WTC11 (cell line): ENCODE measurements at regions not wholly inside any gene's neighbourhood (a gene's known extent, or its start where the extent isn't known, plus 50 kb on each side); places are given as distances from the start of the nearest gene placed in this dataset.

ENCODE experiments used
- ATAC-seq: fragments of 200-7000 bp; cut with Tn5 transposase; 2 replicates; pipeline ENCODE4 v1.10.0; 2021; ENCODE audit warnings: mild to moderate bottlenecking, moderate library complexity
- CTCF ChIA-PET: fragments of 300-600 bp; sonication (Branson Sonifier 250); formaldehyde crosslinking; loops from one replicate; lab custom pipeline; 2021; ENCODE audit warnings: antibody characterized with exemption; lab: Charles Lee
- POLR2A ChIA-PET: fragments of 350-600 bp; sonication (Branson Sonifier 250); formaldehyde crosslinking; loops from one replicate; lab custom pipeline; 2021; ENCODE audit warnings: antibody characterized with exemption; lab: Charles Lee
- DNase-seq: peaks from one replicate; pipeline ENCODE4 v3.0.0; 2021; ENCODE audit warnings: low spot score
- H3K27ac Mint-ChIP-seq: 2 replicates; pipeline ENCODE4 v1.8.0; 2021; ENCODE audit warnings: mixed read lengths
- H3K27me3 Mint-ChIP-seq: 2 replicates; pipeline ENCODE4 v1.8.0; 2021; ENCODE audit warnings: low read depth, mild to moderate bottlenecking, moderate library complexity, mixed read lengths
- H3K36me3 Mint-ChIP-seq: 2 replicates; pipeline ENCODE4 v1.8.0; 2021; ENCODE audit warnings: mixed read lengths
- H3K4me1 Mint-ChIP-seq: 2 replicates; pipeline ENCODE4 v1.8.0; 2022; ENCODE audit warnings: mixed read lengths
- H3K4me3 Mint-ChIP-seq: 2 replicates; pipeline ENCODE4 v1.8.0; 2021; ENCODE audit warnings: mild to moderate bottlenecking, moderate library complexity, mixed read lengths
- H3K9me3 Mint-ChIP-seq: 2 replicates; pipeline ENCODE4 v1.8.0; 2021; ENCODE audit warnings: mixed read lengths
- ARID4B ChIP-seq: sonication (generic); formaldehyde crosslinking; IDR thresholded peaks from 2 replicates; pipeline ENCODE4 v1.8.0; 2023; ENCODE audit warnings: missing genetic modification reagents, mild to moderate bottlenecking, borderline replicate concordance
- ATF6 ChIP-seq: sonication (generic); formaldehyde crosslinking; IDR thresholded peaks from 2 replicates; pipeline ENCODE4 v1.8.1; 2023; ENCODE audit warnings: mild to moderate bottlenecking, missing genetic modification reagents
- EMX1 ChIP-seq: fragments of 250-450 bp; sonication (Bioruptor Pico); IDR thresholded peaks from 2 replicates; pipeline ENCODE4 v1.8.0; 2021; ENCODE audit warnings: mild to moderate bottlenecking
- ERG ChIP-seq: fragments of 250-450 bp; sonication (Bioruptor Pico); IDR thresholded peaks from 2 replicates; pipeline ENCODE4 v1.8.0; 2021; ENCODE audit warnings: mild to moderate bottlenecking
- FOXJ3 ChIP-seq: sonication (generic); formaldehyde crosslinking; IDR thresholded peaks from 2 replicates; pipeline ENCODE4 v1.9.0; 2021; ENCODE audit warnings: missing genetic modification reagents, mild to moderate bottlenecking, borderline replicate concordance
- GABPB1 ChIP-seq: sonication (generic); formaldehyde crosslinking; IDR thresholded peaks from 2 replicates; pipeline ENCODE4 v1.8.1; 2023; ENCODE audit warnings: mild to moderate bottlenecking, missing genetic modification reagents
- JAZF1 ChIP-seq: fragments of 250-450 bp; sonication (Bioruptor Pico); IDR thresholded peaks from 2 replicates; pipeline ENCODE4 v1.9.0; 2021; ENCODE audit warnings: moderate library complexity, mild to moderate bottlenecking, inconsistent platforms
- JUN ChIP-seq: sonication (generic); formaldehyde crosslinking; IDR thresholded peaks from 2 replicates; pipeline ENCODE4 v1.8.0; 2023; ENCODE audit warnings: mild to moderate bottlenecking, missing genetic modification reagents
- NR2C2 ChIP-seq: sonication (generic); formaldehyde crosslinking; IDR thresholded peaks from 2 replicates; pipeline ENCODE4 v1.8.0; 2022; ENCODE audit warnings: mild to moderate bottlenecking, missing genetic modification reagents
- OVOL2 ChIP-seq: fragments of 250-450 bp; sonication (Bioruptor Pico); IDR thresholded peaks from 2 replicates; pipeline ENCODE4 v1.9.0; 2021; ENCODE audit warnings: mild to moderate bottlenecking, borderline replicate concordance
- PRRX2 ChIP-seq: fragments of 250-450 bp; sonication (Bioruptor Pico); IDR thresholded peaks from 2 replicates; pipeline ENCODE4 v1.8.0; 2021; ENCODE audit warnings: mild to moderate bottlenecking
- TCF7 ChIP-seq: sonication (generic); formaldehyde crosslinking; IDR thresholded peaks from 2 replicates; pipeline ENCODE4 v1.8.0; 2022; ENCODE audit warnings: mild to moderate bottlenecking, low read depth, missing genetic modification reagents, moderate library complexity
- ZMAT4 ChIP-seq: fragments of 250-450 bp; sonication (Bioruptor Pico); IDR thresholded peaks from 2 replicates; pipeline ENCODE4 v1.9.0; 2021; ENCODE audit warnings: mild to moderate bottlenecking
- ZNF317 ChIP-seq: sonication (generic); formaldehyde crosslinking; IDR thresholded peaks from 2 replicates; pipeline ENCODE4 v1.8.1; 2023; ENCODE audit warnings: low read depth, mild to moderate bottlenecking, moderate library complexity, missing genetic modification reagents, borderline replicate concordance
- ZNF396 ChIP-seq: fragments of 250-450 bp; sonication (Bioruptor Pico); IDR thresholded peaks from 2 replicates; pipeline ENCODE4 v1.8.0; 2021; ENCODE audit warnings: mild to moderate bottlenecking, moderate library complexity, borderline replicate concordance
- ZSCAN18 ChIP-seq: fragments of 250-450 bp; sonication (Bioruptor Pico); IDR thresholded peaks from 2 replicates; pipeline ENCODE4 v2.1.2; 2022; ENCODE audit warnings: mild to moderate bottlenecking, moderate library complexity
- TF ChIP-seq, protein P1 (sequence below): fragments of 250-450 bp; sonication (Bioruptor Pico); IDR thresholded peaks from 2 replicates; pipeline ENCODE4 v1.9.0; 2021; ENCODE audit warnings: mild to moderate bottlenecking
- TF ChIP-seq, protein P2 (sequence below): sonication (generic); formaldehyde crosslinking; conservative IDR thresholded peaks from 2 replicates; pipeline ENCODE4 v1.8.1; 2023; ENCODE audit warnings: mild to moderate bottlenecking, low read depth, missing genetic modification reagents, moderate library complexity
- TF ChIP-seq, protein P3 (sequence below): sonication (generic); formaldehyde crosslinking; IDR thresholded peaks from 2 replicates; pipeline ENCODE4 v1.8.1; 2022; ENCODE audit warnings: low read depth, mild to moderate bottlenecking, moderate library complexity, missing genetic modification reagents, borderline replicate concordance

DNA sequence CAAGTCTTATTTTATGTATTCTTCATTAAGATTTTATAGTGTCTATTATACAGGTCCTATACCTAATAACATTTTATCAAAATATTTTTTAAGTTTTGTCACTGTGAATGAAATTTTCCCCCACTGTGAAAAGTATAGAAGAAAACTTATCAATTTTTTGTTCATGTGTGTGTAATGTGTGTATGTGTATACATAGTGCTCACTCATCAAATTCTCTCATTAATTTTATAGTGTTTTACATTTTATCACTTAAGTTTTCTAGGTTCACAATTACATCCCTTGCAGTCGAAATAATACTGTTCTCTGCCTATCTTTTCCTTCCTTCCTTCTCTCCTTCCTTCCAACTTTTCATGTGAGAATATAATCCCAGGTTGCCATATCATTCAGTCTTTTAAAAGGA lies 93.2 kb upstream of the FBXO11 start:
- ATAC-seq (no peak), DNase-seq (no peak)
- Mint-ChIP-seq H3K27me3 (no peaks in the 10 kb centered on the region), H3K4me3 (no peak overlapping the region), H3K9me3 (no peaks in the 10 kb centered on the region), H3K4me1 (no peaks in the 10 kb centered on the region), H3K27ac (no peak overlapping the region), H3K36me3 (no peaks in the 10 kb centered on the region)
- CTCF ChIA-PET = no interaction called here
- POLR2A ChIA-PET = no interaction called here
- TF ChIP-seq OVOL2 (CRISPR knock-in tag) = no peak
- TF ChIP-seq, protein P1, sequence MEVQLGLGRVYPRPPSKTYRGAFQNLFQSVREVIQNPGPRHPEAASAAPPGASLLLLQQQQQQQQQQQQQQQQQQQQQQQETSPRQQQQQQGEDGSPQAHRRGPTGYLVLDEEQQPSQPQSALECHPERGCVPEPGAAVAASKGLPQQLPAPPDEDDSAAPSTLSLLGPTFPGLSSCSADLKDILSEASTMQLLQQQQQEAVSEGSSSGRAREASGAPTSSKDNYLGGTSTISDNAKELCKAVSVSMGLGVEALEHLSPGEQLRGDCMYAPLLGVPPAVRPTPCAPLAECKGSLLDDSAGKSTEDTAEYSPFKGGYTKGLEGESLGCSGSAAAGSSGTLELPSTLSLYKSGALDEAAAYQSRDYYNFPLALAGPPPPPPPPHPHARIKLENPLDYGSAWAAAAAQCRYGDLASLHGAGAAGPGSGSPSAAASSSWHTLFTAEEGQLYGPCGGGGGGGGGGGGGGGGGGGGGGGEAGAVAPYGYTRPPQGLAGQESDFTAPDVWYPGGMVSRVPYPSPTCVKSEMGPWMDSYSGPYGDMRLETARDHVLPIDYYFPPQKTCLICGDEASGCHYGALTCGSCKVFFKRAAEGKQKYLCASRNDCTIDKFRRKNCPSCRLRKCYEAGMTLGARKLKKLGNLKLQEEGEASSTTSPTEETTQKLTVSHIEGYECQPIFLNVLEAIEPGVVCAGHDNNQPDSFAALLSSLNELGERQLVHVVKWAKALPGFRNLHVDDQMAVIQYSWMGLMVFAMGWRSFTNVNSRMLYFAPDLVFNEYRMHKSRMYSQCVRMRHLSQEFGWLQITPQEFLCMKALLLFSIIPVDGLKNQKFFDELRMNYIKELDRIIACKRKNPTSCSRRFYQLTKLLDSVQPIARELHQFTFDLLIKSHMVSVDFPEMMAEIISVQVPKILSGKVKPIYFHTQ (CRISPR knock-in tag) = no peak
- TF ChIP-seq NR2C2 (CRISPR knock-in tag) = no peak
- no peak for TF ChIP-seq ZSCAN18 (CRISPR knock-in tag)
- TF ChIP-seq EMX1 = no peak
- no peak for TF ChIP-seq ARID4B (CRISPR knock-in tag)
- no peak for TF ChIP-seq JAZF1 (CRISPR knock-in tag)
- TF ChIP-seq FOXJ3 (CRISPR knock-in tag) = no peak
- TF ChIP-seq ZMAT4 = no peak
- no peak for TF ChIP-seq ERG
- TF ChIP-seq, protein P2, sequence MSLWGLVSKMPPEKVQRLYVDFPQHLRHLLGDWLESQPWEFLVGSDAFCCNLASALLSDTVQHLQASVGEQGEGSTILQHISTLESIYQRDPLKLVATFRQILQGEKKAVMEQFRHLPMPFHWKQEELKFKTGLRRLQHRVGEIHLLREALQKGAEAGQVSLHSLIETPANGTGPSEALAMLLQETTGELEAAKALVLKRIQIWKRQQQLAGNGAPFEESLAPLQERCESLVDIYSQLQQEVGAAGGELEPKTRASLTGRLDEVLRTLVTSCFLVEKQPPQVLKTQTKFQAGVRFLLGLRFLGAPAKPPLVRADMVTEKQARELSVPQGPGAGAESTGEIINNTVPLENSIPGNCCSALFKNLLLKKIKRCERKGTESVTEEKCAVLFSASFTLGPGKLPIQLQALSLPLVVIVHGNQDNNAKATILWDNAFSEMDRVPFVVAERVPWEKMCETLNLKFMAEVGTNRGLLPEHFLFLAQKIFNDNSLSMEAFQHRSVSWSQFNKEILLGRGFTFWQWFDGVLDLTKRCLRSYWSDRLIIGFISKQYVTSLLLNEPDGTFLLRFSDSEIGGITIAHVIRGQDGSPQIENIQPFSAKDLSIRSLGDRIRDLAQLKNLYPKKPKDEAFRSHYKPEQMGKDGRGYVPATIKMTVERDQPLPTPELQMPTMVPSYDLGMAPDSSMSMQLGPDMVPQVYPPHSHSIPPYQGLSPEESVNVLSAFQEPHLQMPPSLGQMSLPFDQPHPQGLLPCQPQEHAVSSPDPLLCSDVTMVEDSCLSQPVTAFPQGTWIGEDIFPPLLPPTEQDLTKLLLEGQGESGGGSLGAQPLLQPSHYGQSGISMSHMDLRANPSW (CRISPR knock-in tag) = no peak
- TF ChIP-seq ZNF396 (CRISPR knock-in tag) = no peak
- TF ChIP-seq, protein P3, sequence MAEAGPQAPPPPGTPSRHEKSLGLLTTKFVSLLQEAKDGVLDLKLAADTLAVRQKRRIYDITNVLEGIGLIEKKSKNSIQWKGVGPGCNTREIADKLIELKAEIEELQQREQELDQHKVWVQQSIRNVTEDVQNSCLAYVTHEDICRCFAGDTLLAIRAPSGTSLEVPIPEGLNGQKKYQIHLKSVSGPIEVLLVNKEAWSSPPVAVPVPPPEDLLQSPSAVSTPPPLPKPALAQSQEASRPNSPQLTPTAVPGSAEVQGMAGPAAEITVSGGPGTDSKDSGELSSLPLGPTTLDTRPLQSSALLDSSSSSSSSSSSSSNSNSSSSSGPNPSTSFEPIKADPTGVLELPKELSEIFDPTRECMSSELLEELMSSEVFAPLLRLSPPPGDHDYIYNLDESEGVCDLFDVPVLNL (CRISPR knock-in tag) = no peak
- no peak for TF ChIP-seq JUN (CRISPR knock-in tag)
- no peak for TF ChIP-seq ATF6 (CRISPR knock-in tag)
- no peak for TF ChIP-seq ZNF317 (CRISPR knock-in tag)
- TF ChIP-seq PRRX2 (CRISPR knock-in tag) = no peak
- no peak for TF ChIP-seq GABPB1 (CRISPR knock-in tag)
- no peak for TF ChIP-seq TCF7 (CRISPR knock-in tag)
